ENCODE measurements at regions not wholly inside any gene's neighbourhood (a gene's known extent, or its start where the extent isn't known, plus 50 kb on each side); places are given as distances from the start of the nearest gene placed in this dataset.

DNA sequence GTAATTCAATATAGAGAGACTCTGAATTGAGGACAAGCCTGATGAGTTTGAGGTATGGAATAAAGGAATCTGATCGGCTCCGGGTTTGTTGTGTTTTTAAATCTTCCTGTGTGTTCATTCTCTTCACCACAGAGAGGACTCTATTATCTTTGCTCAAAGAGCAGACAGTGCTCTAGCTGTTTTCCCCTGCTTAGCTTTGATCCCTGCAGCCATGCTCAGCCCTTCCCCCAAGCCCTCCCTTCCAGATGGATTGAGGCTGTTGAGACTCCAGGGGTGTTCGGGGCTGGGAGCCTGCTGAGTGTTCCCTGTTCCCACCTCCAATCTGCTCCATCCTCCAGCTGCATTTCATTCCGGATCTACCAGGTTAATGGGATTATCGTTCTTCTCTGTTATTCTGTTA is 74.2 kb upstream of the CXADR start:
- no peak for TF ChIP-seq POLR2A (IDR thresholded peaks at IDR 0.05)
- TF ChIP-seq, protein P1, sequence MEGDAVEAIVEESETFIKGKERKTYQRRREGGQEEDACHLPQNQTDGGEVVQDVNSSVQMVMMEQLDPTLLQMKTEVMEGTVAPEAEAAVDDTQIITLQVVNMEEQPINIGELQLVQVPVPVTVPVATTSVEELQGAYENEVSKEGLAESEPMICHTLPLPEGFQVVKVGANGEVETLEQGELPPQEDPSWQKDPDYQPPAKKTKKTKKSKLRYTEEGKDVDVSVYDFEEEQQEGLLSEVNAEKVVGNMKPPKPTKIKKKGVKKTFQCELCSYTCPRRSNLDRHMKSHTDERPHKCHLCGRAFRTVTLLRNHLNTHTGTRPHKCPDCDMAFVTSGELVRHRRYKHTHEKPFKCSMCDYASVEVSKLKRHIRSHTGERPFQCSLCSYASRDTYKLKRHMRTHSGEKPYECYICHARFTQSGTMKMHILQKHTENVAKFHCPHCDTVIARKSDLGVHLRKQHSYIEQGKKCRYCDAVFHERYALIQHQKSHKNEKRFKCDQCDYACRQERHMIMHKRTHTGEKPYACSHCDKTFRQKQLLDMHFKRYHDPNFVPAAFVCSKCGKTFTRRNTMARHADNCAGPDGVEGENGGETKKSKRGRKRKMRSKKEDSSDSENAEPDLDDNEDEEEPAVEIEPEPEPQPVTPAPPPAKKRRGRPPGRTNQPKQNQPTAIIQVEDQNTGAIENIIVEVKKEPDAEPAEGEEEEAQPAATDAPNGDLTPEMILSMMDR (IDR thresholded peaks at IDR 0.05): no peak
- no peak for TF ChIP-seq POLR2AphosphoS5 (IDR thresholded peaks at IDR 0.05)
- TF ChIP-seq EP300 (IDR thresholded peaks at IDR 0.05): no peak

All from suprapubic skin (tissue), 4 donors.